ENCODE measurements at regions not wholly inside any gene's neighbourhood (a gene's known extent, or its start where the extent isn't known, plus 50 kb on each side); places are given as distances from the start of the nearest gene placed in this dataset.
"Not testable (repeated sequence)": the region's sequence is repeated elsewhere in the genome, so short reads cannot be mapped to it uniquely, and the experiment has no call there.

GRCh38 chr1:232713785-232714184 lies 83.9 kb upstream of the SIPA1L2 start:
- no peak overlapping the region for H2AFZ ChIP-seq (ENCODE audit: low read depth, low read length)
- no peak overlapping the region for H3K9ac ChIP-seq (ENCODE audit: low read length)
- no peak overlapping the region for H3K4me3 ChIP-seq (ENCODE audit: insufficient read depth in 1 of 2, low read depth in 1 of 2, low read length in 2 of 2)
- no peak overlapping the region for H3K23ac ChIP-seq (ENCODE audit: low read length in 2 of 2)
- H3K4me2 ChIP-seq (ENCODE audit: low read length, poor library complexity, severe bottlenecking), result no peak overlapping the region
- no peaks in the 10 kb centered on the region for H3K27me3 ChIP-seq (ENCODE audit: control insufficient read depth in 1 of 2, insufficient read depth in 1 of 2, low read length in 2 of 2)
- H2AK5ac ChIP-seq (ENCODE audit: low read length, severe bottlenecking), result no peak overlapping the region
- no peak overlapping the region for H2BK120ac ChIP-seq (ENCODE audit: low read depth, low read length)
- no peak overlapping the region for H3K18ac ChIP-seq (ENCODE audit: low read depth in 1 of 2, low read length in 2 of 2)
- no peak overlapping the region for H2BK15ac ChIP-seq (ENCODE audit: low read depth, poor library complexity, severe bottlenecking)
- peaks cover 2% of the 10 kb centered on the region for H3K9me3 ChIP-seq (ENCODE audit: control insufficient read depth, low read length)
- peaks cover 6% of the 10 kb centered on the region for H3K4me1 ChIP-seq (ENCODE audit: control insufficient read depth, insufficient read depth, low read depth, low read length)
- H4K91ac ChIP-seq (ENCODE audit: low read length), result no peak overlapping the region
- H3K36me3 ChIP-seq (ENCODE audit: control insufficient read depth in 1 of 2, insufficient read depth in 2 of 2, low read depth in 1 of 2, low read length in 2 of 2), result no peaks in the 10 kb centered on the region
- no peak overlapping the region for H4K8ac ChIP-seq (ENCODE audit: low read length)
- H2BK5ac ChIP-seq (ENCODE audit: low read depth, low read length, poor library complexity, severe bottlenecking), result no peak overlapping the region
- no peak overlapping the region for H3K14ac ChIP-seq (ENCODE audit: low read length in 2 of 2)
- H3K79me1 ChIP-seq (replicated peaks; ENCODE audit: low read length, poor library complexity, severe bottlenecking), result no peaks in the 10 kb centered on the region
- no peak overlapping the region for H3K27ac ChIP-seq (ENCODE audit: low read length, poor library complexity, severe bottlenecking)
- no peak overlapping the region for H2BK12ac ChIP-seq (ENCODE audit: low read length in 2 of 2)
- DNase-seq, result no peak
- no peak overlapping the region for H3K4ac ChIP-seq (ENCODE audit: low read depth in 1 of 2, low read length in 2 of 2)

DNA sequence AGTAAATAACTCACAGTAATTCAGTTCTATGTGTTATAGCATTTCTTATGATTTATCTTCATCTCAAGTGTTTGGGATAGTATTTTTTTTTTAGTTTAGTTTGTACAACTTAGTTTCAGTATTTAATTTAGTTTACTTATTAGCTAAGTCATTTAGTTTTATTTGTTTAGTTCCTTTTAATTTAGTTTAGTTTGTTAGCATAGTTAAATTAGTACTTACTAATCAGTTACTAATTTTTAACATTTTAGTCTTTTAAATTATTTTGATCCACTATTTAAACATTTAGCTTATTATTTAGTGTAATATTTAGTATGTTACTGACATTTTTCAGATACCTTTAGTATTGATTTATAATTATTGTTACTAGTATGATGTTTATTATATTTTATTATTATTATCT lies 85.2 kb upstream of the SIPA1L2 start:
- Histone ChIP-seq H4K8ac (ENCODE audit: low read length) (no peak overlapping the region), H3K27ac (ENCODE audit: low read length, poor library complexity, severe bottlenecking) (no peak overlapping the region), H3K4me2 (ENCODE audit: low read length, poor library complexity, severe bottlenecking) (no peak overlapping the region), H2BK5ac (ENCODE audit: low read depth, low read length, poor library complexity, severe bottlenecking) (no peak overlapping the region), H4K91ac (ENCODE audit: low read length) (no peak overlapping the region), H2BK12ac (ENCODE audit: low read length in 2 of 2) (no peak overlapping the region), H2BK15ac (ENCODE audit: low read depth, poor library complexity, severe bottlenecking) (no peak overlapping the region), H2AFZ (ENCODE audit: low read depth, low read length) (no peak overlapping the region), H3K18ac (ENCODE audit: low read depth in 1 of 2, low read length in 2 of 2) (no peak overlapping the region), H2BK120ac (ENCODE audit: low read depth, low read length) (no peak overlapping the region), H3K14ac (ENCODE audit: low read length in 2 of 2) (no peak overlapping the region), H3K4ac (ENCODE audit: low read depth in 1 of 2, low read length in 2 of 2) (no peak overlapping the region), H3K79me1 (replicated peaks; ENCODE audit: low read length, poor library complexity, severe bottlenecking) (no peaks in the 10 kb centered on the region), H3K36me3 (ENCODE audit: control insufficient read depth in 1 of 2, insufficient read depth in 2 of 2, low read depth in 1 of 2, low read length in 2 of 2) (no peaks in the 10 kb centered on the region), H2AK5ac (ENCODE audit: low read length, severe bottlenecking) (no peak overlapping the region), H3K9ac (ENCODE audit: low read length) (no peak overlapping the region), H3K4me3 (ENCODE audit: insufficient read depth in 1 of 2, low read depth in 1 of 2, low read length in 2 of 2) (no peak overlapping the region), H3K23ac (ENCODE audit: low read length in 2 of 2) (no peak overlapping the region), H3K9me3 (ENCODE audit: control insufficient read depth, low read length) (peaks cover 3% of the 10 kb centered on the region), H3K4me1 (ENCODE audit: control insufficient read depth, insufficient read depth, low read depth, low read length) (no peaks in the 10 kb centered on the region), H3K27me3 (ENCODE audit: control insufficient read depth in 1 of 2, insufficient read depth in 1 of 2, low read length in 2 of 2) (no peaks in the 10 kb centered on the region)
- no peak for DNase-seq

GRCh38 chr1:232717911-232718310 lies 87.3 kb upstream of the MAP10 start:
- not testable (repeated sequence) for H2BK15ac ChIP-seq (ENCODE audit: low read depth, poor library complexity, severe bottlenecking); DNase-seq; H4K91ac ChIP-seq (ENCODE audit: low read length); H3K27ac ChIP-seq (ENCODE audit: low read length, poor library complexity, severe bottlenecking); H3K4me2 ChIP-seq (ENCODE audit: low read length, poor library complexity, severe bottlenecking); H3K36me3 ChIP-seq (ENCODE audit: control insufficient read depth in 1 of 2, insufficient read depth in 2 of 2, low read depth in 1 of 2, low read length in 2 of 2); H3K14ac ChIP-seq (ENCODE audit: low read length in 2 of 2); H2AFZ ChIP-seq (ENCODE audit: low read depth, low read length); H3K9me3 ChIP-seq (ENCODE audit: control insufficient read depth, low read length); H3K23ac ChIP-seq (ENCODE audit: low read length in 2 of 2); H3K4me3 ChIP-seq (ENCODE audit: insufficient read depth in 1 of 2, low read depth in 1 of 2, low read length in 2 of 2); H2BK12ac ChIP-seq (ENCODE audit: low read length in 2 of 2); H3K18ac ChIP-seq (ENCODE audit: low read depth in 1 of 2, low read length in 2 of 2); H2AK5ac ChIP-seq (ENCODE audit: low read length, severe bottlenecking); H4K8ac ChIP-seq (ENCODE audit: low read length); H3K27me3 ChIP-seq (ENCODE audit: control insufficient read depth in 1 of 2, insufficient read depth in 1 of 2, low read length in 2 of 2); H2BK5ac ChIP-seq (ENCODE audit: low read depth, low read length, poor library complexity, severe bottlenecking); H3K4me1 ChIP-seq (ENCODE audit: control insufficient read depth, insufficient read depth, low read depth, low read length); H3K4ac ChIP-seq (ENCODE audit: low read depth in 1 of 2, low read length in 2 of 2); H3K9ac ChIP-seq (ENCODE audit: low read length); H3K79me1 ChIP-seq (replicated peaks; ENCODE audit: low read length, poor library complexity, severe bottlenecking); H2BK120ac ChIP-seq (ENCODE audit: low read depth, low read length)
- WGBS, result 95% methylated on average over 3 of the region's 4 CpGs

DNA sequence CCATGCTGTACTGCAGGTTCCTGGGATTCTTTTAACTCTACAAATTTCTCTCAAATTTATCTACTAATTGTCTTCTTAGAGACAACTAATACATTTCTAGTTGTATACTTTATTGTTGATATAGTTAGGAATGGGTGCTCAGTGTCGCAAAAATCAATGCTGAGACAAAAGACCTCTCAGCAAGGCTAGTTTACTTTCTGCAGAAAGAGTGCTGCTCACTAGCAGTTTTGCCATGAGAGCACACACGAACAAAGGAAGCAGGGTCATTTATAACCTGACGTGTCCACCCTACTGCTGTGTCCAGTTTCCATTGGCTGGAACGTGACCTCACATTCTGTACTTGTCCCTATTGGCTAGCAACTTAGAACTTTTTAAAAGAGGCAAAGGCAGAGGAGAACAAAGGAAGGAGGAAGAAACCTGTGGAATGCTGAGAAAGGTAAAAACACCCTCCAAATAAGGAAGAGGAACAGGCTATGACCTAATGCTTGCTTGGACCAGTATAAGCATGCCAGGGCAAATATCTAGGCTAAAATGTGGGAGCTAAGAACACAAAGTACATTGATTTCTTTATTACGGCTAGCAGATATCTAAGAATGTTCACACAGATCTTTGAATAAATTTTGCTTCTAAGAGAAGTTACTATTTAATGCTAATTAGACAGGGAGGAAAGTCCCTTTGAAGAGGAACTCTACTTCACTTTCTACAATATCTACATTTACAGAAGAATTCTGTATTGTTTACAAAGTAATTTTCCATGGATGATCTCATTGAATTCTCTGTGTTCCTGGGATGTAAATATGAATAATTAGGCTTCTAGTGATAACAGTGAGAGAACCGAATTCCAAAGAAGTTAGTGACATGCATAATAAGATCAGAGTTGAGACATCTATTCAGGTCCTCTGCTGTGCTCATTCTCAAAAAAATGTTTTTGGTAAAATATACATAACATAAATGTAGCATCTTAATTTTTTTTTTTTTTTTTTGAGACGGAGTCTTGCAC lies 86.0 kb upstream of the MAP10 start:
- H3K23ac ChIP-seq (ENCODE audit: low read length in 2 of 2), result no peak overlapping the region
- no peaks in the 10 kb centered on the region for H3K79me1 ChIP-seq (replicated peaks; ENCODE audit: low read length, poor library complexity, severe bottlenecking)
- no peak overlapping the region for H3K4ac ChIP-seq (ENCODE audit: low read depth in 1 of 2, low read length in 2 of 2)
- no peak overlapping the region for H4K91ac ChIP-seq (ENCODE audit: low read length)
- peak overlapping the region; percentile 57 for H2BK5ac ChIP-seq (ENCODE audit: low read depth, low read length, poor library complexity, severe bottlenecking)
- H3K4me1 ChIP-seq (ENCODE audit: control insufficient read depth, insufficient read depth, low read depth, low read length), result peaks cover 1% of the 10 kb centered on the region
- no peak overlapping the region for H4K8ac ChIP-seq (ENCODE audit: low read length)
- no peak overlapping the region for H2BK15ac ChIP-seq (ENCODE audit: low read depth, poor library complexity, severe bottlenecking)
- H3K36me3 ChIP-seq (ENCODE audit: control insufficient read depth in 1 of 2, insufficient read depth in 2 of 2, low read depth in 1 of 2, low read length in 2 of 2), result no peaks in the 10 kb centered on the region
- H2AK5ac ChIP-seq (ENCODE audit: low read length, severe bottlenecking), result no peak overlapping the region
- H2BK120ac ChIP-seq (ENCODE audit: low read depth, low read length), result no peak overlapping the region
- H2BK12ac ChIP-seq (ENCODE audit: low read length in 2 of 2), result no peak overlapping the region
- H3K14ac ChIP-seq (ENCODE audit: low read length in 2 of 2), result no peak overlapping the region
- no peak overlapping the region for H3K4me2 ChIP-seq (ENCODE audit: low read length, poor library complexity, severe bottlenecking)
- no peak overlapping the region for H2AFZ ChIP-seq (ENCODE audit: low read depth, low read length)
- H3K27ac ChIP-seq (ENCODE audit: low read length, poor library complexity, severe bottlenecking), result peak overlapping the region; percentile 26
- no peak for DNase-seq
- no peak overlapping the region for H3K9ac ChIP-seq (ENCODE audit: low read length)
- peaks cover 3% of the 10 kb centered on the region for H3K9me3 ChIP-seq (ENCODE audit: control insufficient read depth, low read length)
- H3K4me3 ChIP-seq (ENCODE audit: insufficient read depth in 1 of 2, low read depth in 1 of 2, low read length in 2 of 2), result no peak overlapping the region
- no peaks in the 10 kb centered on the region for H3K27me3 ChIP-seq (ENCODE audit: control insufficient read depth in 1 of 2, insufficient read depth in 1 of 2, low read length in 2 of 2)
- WGBS, result 88% methylated on average over 4 of the region's 7 CpGs
- no peak overlapping the region for H3K18ac ChIP-seq (ENCODE audit: low read depth in 1 of 2, low read length in 2 of 2)
